ENCODE measurements at regions not wholly inside any gene's neighbourhood (a gene's known extent, or its start where the extent isn't known, plus 50 kb on each side); places are given as distances from the start of the nearest gene placed in this dataset.
"Not testable (repeated sequence)": the region's sequence is repeated elsewhere in the genome, so short reads cannot be mapped to it uniquely, and the experiment has no call there.

- DNase-seq: peak in 48 of 56 donors; percentile 42 to 94 (median 72)
These were observed 132.3 kb upstream of the C11orf58 start for GRCh38 chr11:16605894-16606783.

- peak in 3 of 56 donors; percentile 37 to 45 (median 40) for DNase-seq
These were observed 133.0 kb upstream of the C11orf58 start for GRCh38 chr11:16605389-16605893.

- peak in 5 of 56 donors; percentile 23 to 45 (median 37) for DNase-seq
These were observed 133.6 kb upstream of the C11orf58 start for GRCh38 chr11:16604794-16605388.

- peak in 9 of 56 donors; percentile 15 to 49 (median 27) for DNase-seq
These were observed 134.3 kb upstream of the C11orf58 start for GRCh38 chr11:16603890-16604793.

GRCh38 chr11:16603245-16603644 lies 135.2 kb upstream of the C11orf58 start:
- peak in 2 of 56 donors; percentile 18 to 26 for DNase-seq

GRCh38 chr11:16598906-16599305 lies 139.5 kb upstream of the C11orf58 start:
- DNase-seq: no peak

GRCh38 chr11:16598032-16598431 lies 140.4 kb upstream of the C11orf58 start:
- DNase-seq: no peak

GRCh38 chr11:16596231-16596630 lies 142.2 kb upstream of the C11orf58 start:
- DNase-seq: no peak

GRCh38 chr11:16591157-16591556 lies 147.3 kb upstream of the C11orf58 start:
- DNase-seq: no peak

- DNase-seq: peak in 8 of 56 donors; percentile 5 to 57 (median 36)
These were observed 150.8 kb upstream of the C11orf58 start for GRCh38 chr11:16587670-16588069.

- no peak for DNase-seq
These were observed 153.9 kb upstream of the C11orf58 start for GRCh38 chr11:16584569-16584968.

GRCh38 chr11:16581078-16581477 lies 157.4 kb upstream of the C11orf58 start:
- DNase-seq: not testable (repeated sequence)

GRCh38 chr11:16577490-16577889 lies 161.0 kb upstream of the C11orf58 start:
- DNase-seq: no peak

- not testable (repeated sequence) for DNase-seq
These were observed 163.6 kb upstream of the C11orf58 start for GRCh38 chr11:16574889-16575288.

GRCh38 chr11:16572945-16573344 lies 165.5 kb upstream of the C11orf58 start:
- no peak for DNase-seq

GRCh38 chr11:16561150-16561549 lies 177.3 kb upstream of the C11orf58 start:
- DNase-seq: no peak

GRCh38 chr11:16558494-16558893 lies 180.0 kb upstream of the C11orf58 start:
- no peak for DNase-seq

GRCh38 chr11:16555956-16556355 lies 182.5 kb upstream of the C11orf58 start:
- DNase-seq: no peak

GRCh38 chr11:16554361-16554760 lies 184.1 kb upstream of the C11orf58 start:
- no peak for DNase-seq

GRCh38 chr11:16547879-16548278 lies 190.6 kb upstream of the C11orf58 start:
- DNase-seq: no peak

GRCh38 chr11:16543642-16544041 lies 187.3 kb upstream of the SOX6 start:
- DNase-seq: no peak

All from nucleus accumbens (tissue), 56 donors.